ENCODE measurements at regions not wholly inside any gene's neighbourhood (a gene's known extent, or its start where the extent isn't known, plus 50 kb on each side); places are given as distances from the start of the nearest gene placed in this dataset.

DNA sequence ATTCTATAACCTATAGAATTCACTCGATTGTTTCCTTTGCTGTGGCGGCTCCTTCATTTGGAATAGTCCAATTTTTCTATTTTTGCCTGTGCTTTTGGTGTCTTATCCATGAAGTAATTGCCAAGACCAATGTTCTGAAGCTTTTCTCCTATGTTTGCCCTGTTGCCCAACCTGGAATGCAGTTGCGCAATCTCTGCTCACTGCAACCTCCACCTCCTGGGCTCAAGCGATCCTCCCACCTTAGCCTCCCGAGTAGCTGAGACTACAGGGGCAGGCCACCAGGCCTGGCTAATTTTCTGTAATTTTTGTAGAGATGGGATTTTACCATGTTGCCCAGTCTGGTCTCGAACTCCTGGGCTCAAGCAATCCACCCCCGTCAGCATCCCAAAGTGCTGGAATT lies 163.5 kb downstream of the OR2B2 start:
- Histone ChIP-seq H2AFZ (replicated peaks; ENCODE audit: low read length, poor library complexity) (no peak overlapping the region), H3K9ac (ENCODE audit: low read depth, low read length) (no peak overlapping the region), H2BK5ac (ENCODE audit: low read depth, low read length, poor library complexity, severe bottlenecking) (no peak overlapping the region), H3K27me3 (ENCODE audit: control insufficient read depth, insufficient read depth, low read length) (no peaks in the 10 kb centered on the region; the same call in 1 of the 2 replicates), H3K4ac (ENCODE audit: low read depth, low read length) (no peak overlapping the region), H2AK5ac (ENCODE audit: low read depth, low read length) (no peak overlapping the region), H3K4me1 (ENCODE audit: control insufficient read depth, insufficient read depth, low read length) (no peaks in the 10 kb centered on the region), H3K4me2 (ENCODE audit: low read depth, low read length) (no peak overlapping the region), H3K27ac (ENCODE audit: insufficient read depth, low read length) (no peak overlapping the region), H3K14ac (replicated peaks; ENCODE audit: low read depth, low read length) (no peak overlapping the region), H4K91ac (ENCODE audit: insufficient read depth, low read depth, low read length) (no peak overlapping the region), H3K18ac (ENCODE audit: low read depth, low read length) (no peak overlapping the region), H2BK20ac (ENCODE audit: low read depth, low read length) (no peak overlapping the region), H2BK120ac (ENCODE audit: low read depth, low read length) (no peak overlapping the region), H3K9me3 (ENCODE audit: control insufficient read depth, insufficient read depth, low read length) (no peaks in the 10 kb centered on the region), H3K36me3 (ENCODE audit: control insufficient read depth, insufficient read depth, low read length) (no peaks in the 10 kb centered on the region), H4K8ac (ENCODE audit: low read depth in 2 of 2, low read length in 2 of 2) (no peak overlapping the region), H3K4me3 (ENCODE audit: insufficient read depth, low read depth, low read length) (no peak overlapping the region), H3K79me1 (ENCODE audit: low read depth in 1 of 2, low read length in 2 of 2) (no peaks in the 10 kb centered on the region), H3K23ac (ENCODE audit: low read depth, low read length) (no peak overlapping the region), H4K5ac (ENCODE audit: low read depth, low read length) (no peak overlapping the region), H4K20me1 (ENCODE audit: insufficient read depth, low read length) (no peaks in the 10 kb centered on the region), H3K56ac (ENCODE audit: extremely low read depth, insufficient read depth, low read length) (no peak overlapping the region), H2BK15ac (ENCODE audit: low read depth, low read length) (no peak overlapping the region), H2AK9ac (replicated peaks; ENCODE audit: low read depth, low read length, poor library complexity) (no peak overlapping the region), H3K9me1 (ENCODE audit: insufficient read depth, low read length) (no peaks in the 10 kb centered on the region)
- TF ChIP-seq CEBPB (IDR thresholded peaks at IDR 0.05; ENCODE audit: low read depth, low read length) (peak; percentile 83), RAD21 (IDR thresholded peaks at IDR 0.05; ENCODE audit: low read length) (no peak), FOS (IDR thresholded peaks at IDR 0.05; ENCODE audit: low read depth, low read length) (no peak), BHLHE40 (IDR thresholded peaks at IDR 0.05; ENCODE audit: low read depth, low read length) (no peak)
- no peak for DNase-seq
- CTCF ChIA-PET, result no interaction called here
- intact Hi-C loops (cut with micrococcal nuclease), result no loop called here
- no peak for ATAC-seq (ENCODE audit: low read depth)
- WGBS, 2 experiments (ENCODE audit: extremely low coverage in 2 of 2, insufficient read length in 1 of 2), result 60% methylated on average over 1 of the region's 7 CpGs; no CpG with 5 or more reads in 1 of the 2 experiments
- dilution Hi-C loops (cut with HindIII; ENCODE audit: low sequenced_read_pairs, unreplicated experiment), result no loop called here
- POLR2A ChIA-PET (ENCODE audit: unreplicated experiment), result no interaction called here
- no TSS peak for BruUV-seq (replicated peaks)
- in situ Hi-C loops (cut with MboI; ENCODE audit: low sequenced_read_pairs), result no loop called here

All from IMR-90 (cell line).